Neural progenitor cell (in vitro differentiated cells): ENCODE measurements at regions not wholly inside any gene's neighbourhood (a gene's known extent, or its start where the extent isn't known, plus 50 kb on each side); places are given as distances from the start of the nearest gene placed in this dataset.

Source experiments
- EZH2 ChIP-seq: fragments of 200-600 bp; sonication (generic); IDR thresholded peaks from 2 replicates; pipeline ENCODE4 v1.6.1; 2017; ENCODE audit warnings: antibody characterized with exemption, mild to moderate bottlenecking, moderate library complexity
- EZH2phosphoT487 ChIP-seq: fragments of 200-600 bp; sonication (generic); IDR thresholded peaks from 2 replicates; pipeline ENCODE4 v1.6.1; 2017; ENCODE audit warnings: antibody characterized with exemption
- TF ChIP-seq, protein P1 (sequence below): fragments of 200-600 bp; sonication (generic); IDR thresholded peaks from 2 replicates; pipeline ENCODE4 v1.5.1; 2017; ENCODE audit warnings: antibody characterized with exemption, mild to moderate bottlenecking

- TF ChIP-seq, protein P1, sequence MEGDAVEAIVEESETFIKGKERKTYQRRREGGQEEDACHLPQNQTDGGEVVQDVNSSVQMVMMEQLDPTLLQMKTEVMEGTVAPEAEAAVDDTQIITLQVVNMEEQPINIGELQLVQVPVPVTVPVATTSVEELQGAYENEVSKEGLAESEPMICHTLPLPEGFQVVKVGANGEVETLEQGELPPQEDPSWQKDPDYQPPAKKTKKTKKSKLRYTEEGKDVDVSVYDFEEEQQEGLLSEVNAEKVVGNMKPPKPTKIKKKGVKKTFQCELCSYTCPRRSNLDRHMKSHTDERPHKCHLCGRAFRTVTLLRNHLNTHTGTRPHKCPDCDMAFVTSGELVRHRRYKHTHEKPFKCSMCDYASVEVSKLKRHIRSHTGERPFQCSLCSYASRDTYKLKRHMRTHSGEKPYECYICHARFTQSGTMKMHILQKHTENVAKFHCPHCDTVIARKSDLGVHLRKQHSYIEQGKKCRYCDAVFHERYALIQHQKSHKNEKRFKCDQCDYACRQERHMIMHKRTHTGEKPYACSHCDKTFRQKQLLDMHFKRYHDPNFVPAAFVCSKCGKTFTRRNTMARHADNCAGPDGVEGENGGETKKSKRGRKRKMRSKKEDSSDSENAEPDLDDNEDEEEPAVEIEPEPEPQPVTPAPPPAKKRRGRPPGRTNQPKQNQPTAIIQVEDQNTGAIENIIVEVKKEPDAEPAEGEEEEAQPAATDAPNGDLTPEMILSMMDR, result no peak
- TF ChIP-seq EZH2phosphoT487 (no peak), EZH2 (no peak)
These were observed 222.4 kb downstream of the UQCRFS1 start for GRCh38 chr19:28990522-28990921.
